GM19023 (cell line): ENCODE measurements at regions not wholly inside any gene's neighbourhood (a gene's known extent, or its start where the extent isn't known, plus 50 kb on each side); places are given as distances from the start of the nearest gene placed in this dataset.

Experiments
- ATAC-seq: cut with Tn5 transposase; IDR thresholded peaks from one replicate; pipeline ENCODE4 v1.9.1; 2021; ENCODE audit warnings: mild to moderate bottlenecking, moderate library complexity; ENCODE audit not compliant: unreplicated experiment

GRCh38 chr2:611519-611918 lies 65.7 kb downstream of the TMEM18 start:
- ATAC-seq: no peak

- ATAC-seq: no peak
Observed at GRCh38 chr2:610491-610890, 66.7 kb downstream of the TMEM18 start.

GRCh38 chr2:609881-610280 lies 67.3 kb downstream of the TMEM18 start:
- ATAC-seq: no peak

GRCh38 chr2:609449-609848 lies 67.8 kb downstream of the TMEM18 start:
- ATAC-seq: no peak

- no peak for ATAC-seq
Observed at GRCh38 chr2:608711-609110, 68.5 kb downstream of the TMEM18 start.

GRCh38 chr2:608297-608696 lies 68.9 kb downstream of the TMEM18 start:
- no peak for ATAC-seq

- ATAC-seq: no peak
Observed at GRCh38 chr2:607709-608108, 69.5 kb downstream of the TMEM18 start.

- ATAC-seq: no peak
Observed at GRCh38 chr2:607172-607571, 70.0 kb downstream of the TMEM18 start.

GRCh38 chr2:605674-606608 lies 71.3 kb downstream of the TMEM18 start:
- no peak for ATAC-seq

- ATAC-seq: no peak
Observed at GRCh38 chr2:604854-605524, 72.2 kb downstream of the TMEM18 start.

- no peak for ATAC-seq
Observed at GRCh38 chr2:604385-604784, 72.8 kb downstream of the TMEM18 start.

GRCh38 chr2:603869-604268 lies 73.3 kb downstream of the TMEM18 start:
- no peak for ATAC-seq

GRCh38 chr2:603427-603826 lies 73.8 kb downstream of the TMEM18 start:
- no peak for ATAC-seq

GRCh38 chr2:602571-603359 lies 74.4 kb downstream of the TMEM18 start:
- ATAC-seq: no peak

GRCh38 chr2:601806-602455 lies 75.3 kb downstream of the TMEM18 start:
- ATAC-seq: no peak

- ATAC-seq: no peak
Observed at GRCh38 chr2:601387-601698, 75.9 kb downstream of the TMEM18 start.

GRCh38 chr2:600542-601386 lies 76.4 kb downstream of the TMEM18 start:
- ATAC-seq: no peak

- ATAC-seq: no peak
Observed at GRCh38 chr2:599601-600000, 77.6 kb downstream of the TMEM18 start.

GRCh38 chr2:598058-598802 lies 79.0 kb downstream of the TMEM18 start:
- ATAC-seq: no peak
